ENCODE measurements at regions not wholly inside any gene's neighbourhood (a gene's known extent, or its start where the extent isn't known, plus 50 kb on each side); places are given as distances from the start of the nearest gene placed in this dataset. TPM values are rescaled to one million over a fixed set of nuclear protein-coding genes. Genes with fewer than 3 reads are reported as not detected.

- Mint-ChIP-seq H3K4me3 (no peak overlapping the region), H3K4me1 (peaks cover 8% of the 10 kb centered on the region)
Measured at GRCh38 chr1:228683428-228683827, 51.9 kb upstream of the RHOU start.

GRCh38 chr1:228684607-228685006 lies 50.7 kb upstream of the RHOU start:
- H3K4me1 Mint-ChIP-seq, result peaks cover 7% of the 10 kb centered on the region
- no peak overlapping the region for H3K27ac Mint-ChIP-seq

More at GRCh38 chr1:228683428-228683827, 51.9 kb upstream of the RHOU start:
- Mint-ChIP-seq H3K27me3 (ENCODE audit: insufficient read depth, low read depth) (peaks cover 9% of the 10 kb centered on the region), H3K9me3 (no peaks in the 10 kb centered on the region), H3K27ac (no peak overlapping the region), H3K36me3 (no peaks in the 10 kb centered on the region)
- H2AFZ ChIP-seq (replicated peaks), result no peak overlapping the region
- no peaks in the 10 kb centered on the region for H3K27me3 ChIP-seq
- H3K36me3 ChIP-seq, result no peaks in the 10 kb centered on the region
- no peaks in the 10 kb centered on the region for H3F3A ChIP-seq (ENCODE audit: low read depth)
- no peaks in the 10 kb centered on the region for H4K20me1 ChIP-seq (ENCODE audit: low read depth)
- TF ChIP-seq CTCF (IDR thresholded peaks at IDR 0.05), result no peak
- TF ChIP-seq EZH2phosphoT487 (IDR thresholded peaks at IDR 0.05), result no peak
- TF ChIP-seq EZH2 (IDR thresholded peaks at IDR 0.05), result no peak
- H3K4me2 ChIP-seq, result no peak overlapping the region
- H3K9ac ChIP-seq, result no peak overlapping the region
- H3K27ac ChIP-seq, result no peak overlapping the region
- H3K4me1 ChIP-seq, result no peaks in the 10 kb centered on the region
- no peaks in the 10 kb centered on the region for H3K79me2 ChIP-seq (ENCODE audit: low read depth)
- no peaks in the 10 kb centered on the region for H3K9me3 ChIP-seq (ENCODE audit: low read depth)
- no peak overlapping the region for H3K4me3 ChIP-seq
- DNase-seq (ENCODE audit: low spot score), result no peak

GRCh38 chr1:228685081-228685660 lies 50.1 kb upstream of the RHOU start:
- no peak overlapping the region for H3K27ac ChIP-seq
- no peak for TF ChIP-seq EZH2 (IDR thresholded peaks at IDR 0.05)
- TF ChIP-seq CTCF (IDR thresholded peaks at IDR 0.05), result no peak
- TF ChIP-seq EZH2phosphoT487 (IDR thresholded peaks at IDR 0.05), result no peak

More at GRCh38 chr1:228684607-228685006, 50.7 kb upstream of the RHOU start:
- no peak for TF ChIP-seq EZH2phosphoT487 (IDR thresholded peaks at IDR 0.05)
- TF ChIP-seq CTCF (IDR thresholded peaks at IDR 0.05), result no peak
- no peak for TF ChIP-seq EZH2 (IDR thresholded peaks at IDR 0.05)
- DNase-seq (ENCODE audit: low spot score), result no peak
- Histone ChIP-seq H4K20me1 (ENCODE audit: low read depth) (no peaks in the 10 kb centered on the region), H3K4me3 (no peak overlapping the region), H3F3A (ENCODE audit: low read depth) (no peaks in the 10 kb centered on the region), H3K27ac (no peak overlapping the region), H3K36me3 (no peaks in the 10 kb centered on the region), H3K9ac (no peak overlapping the region), H3K79me2 (ENCODE audit: low read depth) (no peaks in the 10 kb centered on the region), H2AFZ (replicated peaks) (no peak overlapping the region), H3K27me3 (no peaks in the 10 kb centered on the region), H3K9me3 (ENCODE audit: low read depth) (no peaks in the 10 kb centered on the region), H3K4me2 (no peak overlapping the region), H3K4me1 (no peaks in the 10 kb centered on the region)
- no peaks in the 10 kb centered on the region for H3K9me3 Mint-ChIP-seq
- H3K27me3 Mint-ChIP-seq (ENCODE audit: insufficient read depth, low read depth), result peaks cover 12% of the 10 kb centered on the region
- no peaks in the 10 kb centered on the region for H3K36me3 Mint-ChIP-seq
- no peak overlapping the region for H3K4me3 Mint-ChIP-seq

More at GRCh38 chr1:228685081-228685660, 50.1 kb upstream of the RHOU start:
- H3K9ac ChIP-seq, result no peak overlapping the region
- no peak for DNase-seq (ENCODE audit: low spot score)
- H3K9me3 Mint-ChIP-seq, result no peaks in the 10 kb centered on the region
- no peak overlapping the region for H2AFZ ChIP-seq (replicated peaks)
- H3K4me1 ChIP-seq, result no peaks in the 10 kb centered on the region
- H3K4me3 Mint-ChIP-seq, result no peak overlapping the region
- H3K27ac Mint-ChIP-seq, result no peak overlapping the region
- no peaks in the 10 kb centered on the region for H3K36me3 ChIP-seq
- no peaks in the 10 kb centered on the region for H3K27me3 ChIP-seq
- no peaks in the 10 kb centered on the region for H3K36me3 Mint-ChIP-seq
- H3F3A ChIP-seq (ENCODE audit: low read depth), result no peaks in the 10 kb centered on the region
- H3K27me3 Mint-ChIP-seq (ENCODE audit: insufficient read depth, low read depth), result peaks cover 11% of the 10 kb centered on the region
- no peaks in the 10 kb centered on the region for H3K9me3 ChIP-seq (ENCODE audit: low read depth)
- H3K79me2 ChIP-seq (ENCODE audit: low read depth), result no peaks in the 10 kb centered on the region
- H4K20me1 ChIP-seq (ENCODE audit: low read depth), result no peaks in the 10 kb centered on the region
- H3K4me3 ChIP-seq, result no peak overlapping the region
- H3K4me2 ChIP-seq, result no peak overlapping the region
- H3K4me1 Mint-ChIP-seq, result peaks cover 11% of the 10 kb centered on the region

Small RNA genes lying in the stretch of these regions (small RNA-seq; reads per million reads assigned to genes)
- not detected for gene RF00432
- not detected for gene RNA5S10
- gene RNA5S11, result not detected
- gene RNA5S12, result not detected
- gene RNA5S13, result not detected
- not detected for gene RNA5S14
- gene RNA5S15, result not detected
- not detected for gene RNA5S16
- not detected for gene RNA5S17
- not detected for gene RNA5S2
- gene RNA5S3, result not detected
- gene RNA5S4, result not detected
- gene RNA5S5, result not detected
- not detected for gene RNA5S6
- gene RNA5S7, result not detected
- gene RNA5S8, result not detected
- not detected for gene RNA5S9
- gene RNA5SP18, result not detected

Data from neural progenitor cell (in vitro differentiated cells).